BLaER1 treated with 17β-estradiol and CSF1 and Interleukin-3, amounts not matched to agents 10 nM and 100 nM (cell line): ENCODE measurements at regions not wholly inside any gene's neighbourhood (a gene's known extent, or its start where the extent isn't known, plus 50 kb on each side); places are given as distances from the start of the nearest gene placed in this dataset.
A peak's percentile ranks its signal among the peaks of the same experiment; 100 is the strongest.

Source experiments
- H3K27ac ChIP-seq, 11 experiments: shearing (Covaris generic); formaldehyde crosslinking; 2 replicates each; pipeline ENCODE4 v1.8.1; 2022
- H3K27me3 ChIP-seq, 11 experiments: shearing (Covaris generic); formaldehyde crosslinking; 2 replicates each; pipeline ENCODE4 v1.8.1; 2022
- H3K36me3 ChIP-seq, 11 experiments: shearing (Covaris generic); formaldehyde crosslinking; 2 replicates each; pipeline ENCODE4 v1.8.1; 2022
- H3K4me1 ChIP-seq, 10 experiments: shearing (Covaris generic); formaldehyde crosslinking; 2 replicates each; pipeline ENCODE4 v1.8.1; 2022
- H3K4me2 ChIP-seq, 11 experiments: shearing (Covaris generic); formaldehyde crosslinking; 2 replicates each; pipeline ENCODE4 v1.8.1; 2022
- H3K4me3 ChIP-seq, 10 experiments: shearing (Covaris generic); formaldehyde crosslinking; 2 replicates each; pipeline ENCODE4 v1.8.1; 2022
- H3K9ac ChIP-seq, 11 experiments: shearing (Covaris generic); formaldehyde crosslinking; 2 replicates each; pipeline ENCODE4 v1.8.1; 2022
- H3K9me3 ChIP-seq, 11 experiments: shearing (Covaris generic); formaldehyde crosslinking; replicated peaks in 1 of 11; 2 replicates each; pipeline ENCODE4 v1.8.1; 2022
- H4K20me1 ChIP-seq, 11 experiments: shearing (Covaris generic); formaldehyde crosslinking; 2 replicates each; pipeline ENCODE4 v1.8.1; 2022
- Cebpa-rat ChIP-seq, 11 experiments: shearing (Covaris generic); IDR thresholded peaks; 2 replicates each; pipeline ENCODE4 v1.8.1; 2022

GRCh38 chr9:105131981-105132380 is 112.5 kb upstream of the SLC44A1 start:
- Histone ChIP-seq H4K20me1 (no peaks in the 10 kb centered on the region; a peak in 1 of 22 replicates), H3K9ac (no peak overlapping the region), H3K27ac (no peak overlapping the region)

GRCh38 chr9:105132606-105133005 is 111.8 kb upstream of the SLC44A1 start:
- no peak overlapping the region for H3K9ac ChIP-seq
- H3K4me2 ChIP-seq, result no peak overlapping the region
- no peaks in the 10 kb centered on the region for H3K9me3 ChIP-seq
- no peaks in the 10 kb centered on the region; a peak in 1 of 22 replicates for H4K20me1 ChIP-seq
- H3K27ac ChIP-seq, result no peak overlapping the region
- no peaks in the 10 kb centered on the region for H3K27me3 ChIP-seq
- no peak overlapping the region for H3K4me3 ChIP-seq
- no peaks in the 10 kb centered on the region for H3K36me3 ChIP-seq
- no peak for TF ChIP-seq Cebpa-rat (IDR thresholded peaks at IDR 0.05)
- H3K4me1 ChIP-seq, result peaks cover 16 to 29% (median 20%) of the 10 kb centered on the region in 10 experiments

More at GRCh38 chr9:105131981-105132380, 112.5 kb upstream of the SLC44A1 start:
- H3K4me1 ChIP-seq, result peaks cover 22 to 34% (median 25%) of the 10 kb centered on the region in 10 experiments
- H3K36me3 ChIP-seq, result no peaks in the 10 kb centered on the region
- TF ChIP-seq Cebpa-rat (IDR thresholded peaks at IDR 0.05), result no peak
- H3K27me3 ChIP-seq, result no peaks in the 10 kb centered on the region
- no peak overlapping the region for H3K4me3 ChIP-seq
- no peaks in the 10 kb centered on the region for H3K9me3 ChIP-seq
- peak overlapping the region in 4 of 11 experiments; percentile 4 to 28 (median 20); a peak in 2 of 22 replicates for H3K4me2 ChIP-seq

- Histone ChIP-seq H3K9ac (peak overlapping the region in 3 of 11 experiments; percentile 2 to 36 (median 22); a peak in 3 of 22 replicates), H3K9me3 (no peaks in the 10 kb centered on the region), H3K36me3 (no peaks in the 10 kb centered on the region), H3K4me2 (peak overlapping the region; percentile 27 to 78 (median 56)), H3K27me3 (no peaks in the 10 kb centered on the region), H4K20me1 (no peaks in the 10 kb centered on the region), H3K27ac (peak overlapping the region in 4 of 11 experiments; percentile 3 to 52 (median 34); a peak in 3 of 22 replicates), H3K4me1 (peaks cover 24 to 51% (median 42%) of the 10 kb centered on the region in 10 experiments), H3K4me3 (no peak overlapping the region)
- no peak for TF ChIP-seq Cebpa-rat (IDR thresholded peaks at IDR 0.05)
These were observed 106.1 kb upstream of the SLC44A1 start for GRCh38 chr9:105138306-105138801.

- no peaks in the 10 kb centered on the region for H3K36me3 ChIP-seq
- H3K27me3 ChIP-seq, result no peaks in the 10 kb centered on the region
- peaks cover 24 to 59% (median 42%) of the 10 kb centered on the region in 10 experiments for H3K4me1 ChIP-seq
- no peaks in the 10 kb centered on the region for H3K9me3 ChIP-seq
- H3K4me3 ChIP-seq, result no peak overlapping the region
- peak overlapping the region in 3 of 11 experiments; percentile 15 to 56 (median 54); a peak in 3 of 22 replicates for H3K27ac ChIP-seq
- peak overlapping the region in 1 of 11 experiments; percentile 62; a peak in 1 of 22 replicates for H3K9ac ChIP-seq
- no peaks in the 10 kb centered on the region for H4K20me1 ChIP-seq
- peak overlapping the region in 10 of 11 experiments; percentile 8 to 84 (median 32); a peak in 15 of 22 replicates for H3K4me2 ChIP-seq
- no peak for TF ChIP-seq Cebpa-rat (IDR thresholded peaks at IDR 0.05)
These were observed 103.1 kb upstream of the SLC44A1 start for GRCh38 chr9:105141146-105141975.

GRCh38 chr9:105141976-105142250 is 102.5 kb upstream of the SLC44A1 start:
- Histone ChIP-seq H3K27me3 (no peaks in the 10 kb centered on the region), H3K4me2 (peak overlapping the region in 9 of 11 experiments; percentile 8 to 84 (median 34); a peak in 13 of 22 replicates), H3K4me3 (no peak overlapping the region), H3K27ac (peak overlapping the region in 6 of 11 experiments; percentile 2 to 56 (median 41); a peak in 8 of 22 replicates), H3K9me3 (no peaks in the 10 kb centered on the region), H4K20me1 (no peaks in the 10 kb centered on the region), H3K36me3 (no peaks in the 10 kb centered on the region), H3K9ac (peak overlapping the region in 2 of 11 experiments; percentile 44 to 62; a peak in 2 of 22 replicates), H3K4me1 (peaks cover 24 to 60% (median 42%) of the 10 kb centered on the region in 10 experiments)
- TF ChIP-seq Cebpa-rat (IDR thresholded peaks at IDR 0.05), result no peak

- peaks cover 24 to 67% (median 41%) of the 10 kb centered on the region in 10 experiments for H3K4me1 ChIP-seq
- no peaks in the 10 kb centered on the region for H3K36me3 ChIP-seq
- no peaks in the 10 kb centered on the region for H4K20me1 ChIP-seq
- H3K27me3 ChIP-seq, result no peaks in the 10 kb centered on the region
- TF ChIP-seq Cebpa-rat (IDR thresholded peaks at IDR 0.05), result no peak
- no peaks in the 10 kb centered on the region for H3K9me3 ChIP-seq
- H3K4me2 ChIP-seq, result peak overlapping the region in 5 of 11 experiments; percentile 34 to 84 (median 62); a peak in 10 of 22 replicates
- H3K27ac ChIP-seq, result peak overlapping the region in 5 of 11 experiments; percentile 2 to 56 (median 49); a peak in 7 of 22 replicates
- H3K4me3 ChIP-seq, result no peak overlapping the region
- H3K9ac ChIP-seq, result peak overlapping the region in 2 of 11 experiments; percentile 44 to 62; a peak in 2 of 22 replicates
These were observed 101.9 kb upstream of the SLC44A1 start for GRCh38 chr9:105142406-105143135.

- Histone ChIP-seq H3K27ac (peak overlapping the region in 1 of 11 experiments; percentile 26; a peak in 1 of 22 replicates), H3K4me2 (peak overlapping the region in 5 of 11 experiments; percentile 20 to 84 (median 62); a peak in 9 of 22 replicates), H4K20me1 (no peaks in the 10 kb centered on the region), H3K9me3 (no peaks in the 10 kb centered on the region), H3K9ac (no peak overlapping the region), H3K27me3 (no peaks in the 10 kb centered on the region), H3K36me3 (no peaks in the 10 kb centered on the region), H3K4me3 (no peak overlapping the region), H3K4me1 (peaks cover 24 to 67% (median 36%) of the 10 kb centered on the region in 10 experiments)
- no peak for TF ChIP-seq Cebpa-rat (IDR thresholded peaks at IDR 0.05)
These were observed 101.4 kb upstream of the SLC44A1 start for GRCh38 chr9:105143136-105143430.

GRCh38 chr9:105144076-105144475 is 100.4 kb upstream of the SLC44A1 start:
- no peak overlapping the region for H3K4me3 ChIP-seq
- H3K27ac ChIP-seq, result no peak overlapping the region
- H4K20me1 ChIP-seq, result no peaks in the 10 kb centered on the region
- no peak overlapping the region for H3K4me2 ChIP-seq
- no peaks in the 10 kb centered on the region for H3K27me3 ChIP-seq
- no peak overlapping the region for H3K9ac ChIP-seq
- TF ChIP-seq Cebpa-rat (IDR thresholded peaks at IDR 0.05), result no peak
- no peaks in the 10 kb centered on the region for H3K36me3 ChIP-seq
- no peaks in the 10 kb centered on the region for H3K9me3 ChIP-seq
- peaks cover 20 to 67% (median 33%) of the 10 kb centered on the region in 10 experiments for H3K4me1 ChIP-seq

GRCh38 chr9:105144841-105145240 is 99.6 kb upstream of the SLC44A1 start:
- Histone ChIP-seq H3K9me3 (no peaks in the 10 kb centered on the region), H3K36me3 (no peaks in the 10 kb centered on the region), H3K9ac (no peak overlapping the region), H3K4me2 (no peak overlapping the region), H4K20me1 (no peaks in the 10 kb centered on the region), H3K4me1 (peaks cover 20 to 62% (median 28%) of the 10 kb centered on the region in 10 experiments), H3K4me3 (no peak overlapping the region), H3K27me3 (no peaks in the 10 kb centered on the region), H3K27ac (no peak overlapping the region)
- no peak for TF ChIP-seq Cebpa-rat (IDR thresholded peaks at IDR 0.05)
